Glutamatergic neuron (in vitro differentiated cells): ENCODE measurements at regions not wholly inside any gene's neighbourhood (a gene's known extent, or its start where the extent isn't known, plus 50 kb on each side); places are given as distances from the start of the nearest gene placed in this dataset.

Source experiments
- DNase-seq: peaks from one replicate; pipeline ENCODE4 v3.0.0; 2022
- H3K27ac Mint-ChIP-seq: one replicate; pipeline ENCODE4 v1.8.0; 2020; ENCODE audit warnings: mild to moderate bottlenecking, mixed read lengths, inconsistent platforms; ENCODE audit not compliant: unreplicated experiment
- H3K27me3 Mint-ChIP-seq: one replicate; pipeline ENCODE4 v1.8.0; 2020; ENCODE audit warnings: mild to moderate bottlenecking, moderate library complexity, mixed read lengths, inconsistent platforms; ENCODE audit not compliant: unreplicated experiment
- H3K36me3 Mint-ChIP-seq: one replicate; pipeline ENCODE4 v1.8.0; 2020; ENCODE audit warnings: mild to moderate bottlenecking, mixed read lengths, inconsistent platforms; ENCODE audit not compliant: unreplicated experiment
- H3K4me1 Mint-ChIP-seq: one replicate; pipeline ENCODE4 v1.8.0; 2020; ENCODE audit warnings: mild to moderate bottlenecking, low read depth, mixed read lengths, inconsistent platforms; ENCODE audit not compliant: unreplicated experiment
- H3K4me3 Mint-ChIP-seq: one replicate; pipeline ENCODE4 v1.8.0; 2020; ENCODE audit warnings: mild to moderate bottlenecking, mixed read lengths, inconsistent platforms; ENCODE audit not compliant: unreplicated experiment
- H3K9me3 Mint-ChIP-seq: one replicate; pipeline ENCODE4 v1.8.0; 2020; ENCODE audit warnings: mild to moderate bottlenecking, moderate library complexity, mixed read lengths, inconsistent platforms; ENCODE audit not compliant: unreplicated experiment
- TF ChIP-seq, protein P1 (sequence below): fragments of 200-600 bp; sonication (generic); IDR thresholded peaks from one replicate; pipeline ENCODE4 v1.5.0; 2021; ENCODE audit not compliant: partially characterized antibody, unreplicated experiment

DNA sequence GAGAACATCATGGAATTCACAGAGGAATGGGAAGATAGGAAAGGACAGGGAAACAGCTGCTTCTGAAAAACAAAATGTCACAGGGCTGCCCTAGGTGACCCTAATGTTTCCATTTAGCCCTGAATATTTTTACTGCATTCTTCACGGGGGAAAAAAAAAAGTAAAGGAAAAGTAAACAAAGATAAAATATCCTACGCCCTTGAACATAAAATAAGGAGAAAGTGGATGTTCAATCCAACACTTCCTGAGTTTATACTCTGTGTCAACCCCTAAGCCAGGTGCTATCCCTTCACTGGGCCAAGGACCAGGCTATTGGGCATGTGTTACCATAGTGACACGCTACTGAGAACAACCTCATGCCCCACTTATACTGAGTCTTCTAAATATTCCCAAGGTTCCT lies 84.7 kb downstream of the FAM76B start:
- Mint-ChIP-seq H3K27ac (no peak overlapping the region), H3K27me3 (peaks cover 4% of the 10 kb centered on the region), H3K4me1 (peaks cover 5% of the 10 kb centered on the region), H3K36me3 (no peaks in the 10 kb centered on the region), H3K9me3 (peaks cover 1% of the 10 kb centered on the region), H3K4me3 (no peak overlapping the region)
- no peak for DNase-seq
- TF ChIP-seq, protein P1, sequence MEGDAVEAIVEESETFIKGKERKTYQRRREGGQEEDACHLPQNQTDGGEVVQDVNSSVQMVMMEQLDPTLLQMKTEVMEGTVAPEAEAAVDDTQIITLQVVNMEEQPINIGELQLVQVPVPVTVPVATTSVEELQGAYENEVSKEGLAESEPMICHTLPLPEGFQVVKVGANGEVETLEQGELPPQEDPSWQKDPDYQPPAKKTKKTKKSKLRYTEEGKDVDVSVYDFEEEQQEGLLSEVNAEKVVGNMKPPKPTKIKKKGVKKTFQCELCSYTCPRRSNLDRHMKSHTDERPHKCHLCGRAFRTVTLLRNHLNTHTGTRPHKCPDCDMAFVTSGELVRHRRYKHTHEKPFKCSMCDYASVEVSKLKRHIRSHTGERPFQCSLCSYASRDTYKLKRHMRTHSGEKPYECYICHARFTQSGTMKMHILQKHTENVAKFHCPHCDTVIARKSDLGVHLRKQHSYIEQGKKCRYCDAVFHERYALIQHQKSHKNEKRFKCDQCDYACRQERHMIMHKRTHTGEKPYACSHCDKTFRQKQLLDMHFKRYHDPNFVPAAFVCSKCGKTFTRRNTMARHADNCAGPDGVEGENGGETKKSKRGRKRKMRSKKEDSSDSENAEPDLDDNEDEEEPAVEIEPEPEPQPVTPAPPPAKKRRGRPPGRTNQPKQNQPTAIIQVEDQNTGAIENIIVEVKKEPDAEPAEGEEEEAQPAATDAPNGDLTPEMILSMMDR = no peak

DNA sequence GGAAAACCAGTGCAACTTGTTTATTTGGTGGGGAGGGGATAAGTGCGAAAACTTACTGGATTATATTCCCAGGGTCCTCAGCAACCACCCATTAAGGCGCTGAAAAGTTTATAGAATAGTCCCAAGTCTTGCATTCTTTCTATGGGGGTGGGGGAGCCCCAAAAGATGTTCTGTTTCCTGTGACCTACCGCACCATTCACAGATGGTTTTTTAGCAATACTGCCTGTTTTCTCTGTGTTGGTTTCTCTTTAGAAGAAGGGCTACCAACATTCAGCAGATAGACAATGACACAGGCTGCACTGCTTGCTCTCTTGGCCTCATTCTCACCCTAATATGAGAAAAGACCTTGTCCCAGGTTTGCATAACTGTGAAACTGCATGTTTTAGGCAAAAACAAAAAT lies 86.5 kb downstream of the FAM76B start:
- H3K9me3 Mint-ChIP-seq = no peaks in the 10 kb centered on the region
- peaks cover 4% of the 10 kb centered on the region for H3K27me3 Mint-ChIP-seq
- no peak for DNase-seq
- H3K27ac Mint-ChIP-seq = no peak overlapping the region
- H3K4me1 Mint-ChIP-seq = peaks cover 7% of the 10 kb centered on the region
- H3K36me3 Mint-ChIP-seq = no peaks in the 10 kb centered on the region
- H3K4me3 Mint-ChIP-seq = no peak overlapping the region
- TF ChIP-seq, protein P1 = no peak

DNA sequence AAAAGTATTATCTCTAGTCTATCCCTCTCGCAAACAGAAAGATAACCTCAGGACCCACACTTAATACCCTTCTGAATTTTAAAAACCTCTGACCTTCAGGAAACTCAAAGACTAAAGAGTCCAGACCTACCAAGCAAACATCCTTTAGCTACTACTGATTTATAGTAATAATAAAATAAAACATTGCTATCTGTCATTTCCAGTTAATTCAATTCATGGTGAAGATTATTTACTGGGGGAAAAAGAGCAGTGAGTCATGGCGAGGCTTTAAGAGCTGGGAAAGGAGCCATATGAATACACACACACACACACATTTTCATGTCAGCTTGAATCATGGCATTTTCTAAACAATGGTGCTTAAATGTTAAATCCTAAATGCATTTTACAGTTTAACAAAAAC lies 87.1 kb downstream of the FAM76B start:
- Mint-ChIP-seq H3K4me3 (no peak overlapping the region), H3K27me3 (peaks cover 4% of the 10 kb centered on the region), H3K36me3 (no peaks in the 10 kb centered on the region), H3K9me3 (no peaks in the 10 kb centered on the region), H3K4me1 (peaks cover 10% of the 10 kb centered on the region), H3K27ac (no peak overlapping the region)
- no peak for DNase-seq
- TF ChIP-seq, protein P1 = no peak

DNA sequence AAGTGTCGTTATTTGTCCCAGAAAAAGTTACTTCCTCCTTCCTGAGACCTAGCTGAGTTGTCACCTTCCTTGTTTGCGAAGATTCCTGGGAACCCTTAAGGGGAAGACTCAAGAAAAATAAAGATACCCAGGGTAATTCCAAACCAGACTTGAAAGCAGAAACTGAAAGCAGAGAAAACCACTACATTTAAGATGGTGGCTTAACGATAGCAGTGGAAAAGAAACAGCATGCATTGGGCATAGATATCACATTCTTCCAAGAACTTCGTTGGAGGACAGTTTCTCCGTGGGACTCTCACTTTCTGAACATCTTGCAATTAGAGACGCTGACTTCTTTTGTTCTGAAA lies 89.1 kb downstream of the FAM76B start:
- H3K27me3 Mint-ChIP-seq = peaks cover 2% of the 10 kb centered on the region
- H3K4me1 Mint-ChIP-seq = peaks cover 8% of the 10 kb centered on the region
- no peak overlapping the region for H3K27ac Mint-ChIP-seq
- no peak for DNase-seq
- TF ChIP-seq, protein P1 = no peak
- no peaks in the 10 kb centered on the region for H3K36me3 Mint-ChIP-seq
- no peak overlapping the region for H3K4me3 Mint-ChIP-seq
- H3K9me3 Mint-ChIP-seq = no peaks in the 10 kb centered on the region

DNA sequence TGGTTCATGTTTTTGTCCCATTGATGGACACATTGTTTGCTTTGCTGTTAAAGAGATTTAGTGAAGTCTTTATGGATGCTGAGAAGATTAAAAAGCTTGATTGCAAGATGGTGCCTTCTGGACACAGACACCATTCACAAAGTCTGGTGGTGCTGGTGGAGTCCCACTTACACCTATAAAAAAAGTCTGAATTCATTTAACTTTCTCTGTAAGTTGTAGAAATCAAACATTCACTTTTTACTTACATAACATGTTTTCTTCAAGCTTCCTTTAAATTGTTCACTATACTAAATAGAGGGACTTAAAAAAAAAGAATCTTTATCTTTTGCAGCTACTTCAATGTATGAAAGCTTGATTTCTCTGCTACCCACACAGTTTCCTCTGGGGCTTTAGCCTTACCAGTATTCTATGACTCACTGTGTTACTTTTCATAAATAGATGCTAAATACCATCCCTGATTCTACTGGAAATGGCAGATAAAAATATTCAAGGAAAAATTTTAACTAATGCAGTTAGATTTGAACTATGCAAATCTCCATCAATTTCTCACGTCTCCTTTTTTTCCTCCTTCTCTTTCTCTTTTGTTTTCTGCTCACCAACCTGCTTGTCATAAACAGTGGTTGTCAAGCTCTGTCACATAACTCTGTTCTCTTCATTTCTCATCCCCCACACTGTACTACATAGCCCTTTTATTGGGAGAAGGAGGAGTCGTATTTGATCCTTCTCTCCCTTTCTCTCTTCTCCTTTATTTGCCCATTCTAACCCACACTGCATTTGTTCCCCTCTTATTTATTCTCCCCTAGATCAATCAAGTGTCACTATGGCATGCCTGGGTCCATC lies 89.7 kb downstream of the FAM76B start:
- Mint-ChIP-seq H3K27me3 (peaks cover 2% of the 10 kb centered on the region), H3K9me3 (no peaks in the 10 kb centered on the region), H3K36me3 (no peaks in the 10 kb centered on the region), H3K27ac (no peak overlapping the region), H3K4me1 (peaks cover 8% of the 10 kb centered on the region), H3K4me3 (no peak overlapping the region)
- TF ChIP-seq, protein P1 = no peak
- DNase-seq = no peak
